ENCODE measurements at regions not wholly inside any gene's neighbourhood (a gene's known extent, or its start where the extent isn't known, plus 50 kb on each side); places are given as distances from the start of the nearest gene placed in this dataset.

DNA sequence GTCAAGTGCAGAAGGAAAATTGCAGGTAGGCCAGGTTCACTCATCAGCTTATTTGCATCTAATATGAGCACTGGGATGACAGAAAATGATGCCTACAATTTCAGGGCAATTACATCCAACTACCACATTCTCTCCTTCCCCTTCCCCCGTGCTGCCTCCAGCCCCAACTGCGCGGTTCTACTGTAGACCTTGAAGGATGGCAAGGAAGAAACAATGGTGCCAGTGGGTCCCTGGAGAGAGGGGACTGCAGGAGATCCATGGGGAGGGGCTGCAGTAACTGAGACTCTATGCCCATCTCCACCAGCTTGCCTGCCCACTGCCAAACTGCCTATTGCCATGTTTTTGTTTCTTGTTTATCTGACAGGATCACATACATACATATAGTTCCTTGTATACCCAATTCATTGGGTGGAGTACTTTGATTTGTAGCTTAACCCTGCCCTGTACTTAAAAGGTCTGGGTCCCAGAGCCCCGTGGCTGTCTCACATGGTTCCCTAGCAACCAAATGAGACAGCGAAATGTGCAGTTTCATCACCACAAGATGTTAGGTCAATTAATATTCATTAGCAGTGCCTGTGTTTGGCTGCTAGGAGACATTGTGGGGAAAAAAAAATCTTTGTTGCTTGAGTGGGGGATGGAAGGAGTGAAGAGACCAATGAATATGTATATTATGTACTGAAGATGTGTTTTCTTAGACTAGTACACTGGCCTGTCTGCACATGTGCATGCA, 253.5 kb upstream of the PLET1 start:
- Histone ChIP-seq H3K9me3 (ENCODE audit: control insufficient read depth, insufficient read depth, low read length) (no peaks in the 10 kb centered on the region), H3K4me3 (ENCODE audit: low read length) (no peak overlapping the region), H3K36me3 (ENCODE audit: control insufficient read depth, insufficient read depth, low read length) (no peaks in the 10 kb centered on the region), H3K4me1 (ENCODE audit: control insufficient read depth, insufficient read depth, low read length) (no peaks in the 10 kb centered on the region), H3K27ac (ENCODE audit: low read length) (no peak overlapping the region), H3K27me3 (ENCODE audit: control insufficient read depth, insufficient read depth, low read length) (no peaks in the 10 kb centered on the region)
- TF ChIP-seq, protein P1, sequence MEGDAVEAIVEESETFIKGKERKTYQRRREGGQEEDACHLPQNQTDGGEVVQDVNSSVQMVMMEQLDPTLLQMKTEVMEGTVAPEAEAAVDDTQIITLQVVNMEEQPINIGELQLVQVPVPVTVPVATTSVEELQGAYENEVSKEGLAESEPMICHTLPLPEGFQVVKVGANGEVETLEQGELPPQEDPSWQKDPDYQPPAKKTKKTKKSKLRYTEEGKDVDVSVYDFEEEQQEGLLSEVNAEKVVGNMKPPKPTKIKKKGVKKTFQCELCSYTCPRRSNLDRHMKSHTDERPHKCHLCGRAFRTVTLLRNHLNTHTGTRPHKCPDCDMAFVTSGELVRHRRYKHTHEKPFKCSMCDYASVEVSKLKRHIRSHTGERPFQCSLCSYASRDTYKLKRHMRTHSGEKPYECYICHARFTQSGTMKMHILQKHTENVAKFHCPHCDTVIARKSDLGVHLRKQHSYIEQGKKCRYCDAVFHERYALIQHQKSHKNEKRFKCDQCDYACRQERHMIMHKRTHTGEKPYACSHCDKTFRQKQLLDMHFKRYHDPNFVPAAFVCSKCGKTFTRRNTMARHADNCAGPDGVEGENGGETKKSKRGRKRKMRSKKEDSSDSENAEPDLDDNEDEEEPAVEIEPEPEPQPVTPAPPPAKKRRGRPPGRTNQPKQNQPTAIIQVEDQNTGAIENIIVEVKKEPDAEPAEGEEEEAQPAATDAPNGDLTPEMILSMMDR (IDR thresholded peaks at IDR 0.05), result no peak
- 64% methylated on average over 4 of the region's 5 CpGs for WGBS (ENCODE audit: insufficient coverage)
- no peaks in the 10 kb centered on the region for H3K9me3 Mint-ChIP-seq
- ATAC-seq, result no peak
- peaks cover 6 to 15% of the 10 kb centered on the region in 2 donors for H3K27me3 Mint-ChIP-seq (ENCODE audit: low read depth in 2 of 2)
- DNase-seq, result no peak
- H3K27ac Mint-ChIP-seq, result no peak overlapping the region
- H3K4me1 Mint-ChIP-seq, result peaks cover 0 to 6% of the 10 kb centered on the region in 2 donors
- no peak overlapping the region for H3K4me3 Mint-ChIP-seq
- intact Hi-C loops (cut with micrococcal nuclease), result no loop called here
- no peaks in the 10 kb centered on the region for H3K36me3 Mint-ChIP-seq

DNA sequence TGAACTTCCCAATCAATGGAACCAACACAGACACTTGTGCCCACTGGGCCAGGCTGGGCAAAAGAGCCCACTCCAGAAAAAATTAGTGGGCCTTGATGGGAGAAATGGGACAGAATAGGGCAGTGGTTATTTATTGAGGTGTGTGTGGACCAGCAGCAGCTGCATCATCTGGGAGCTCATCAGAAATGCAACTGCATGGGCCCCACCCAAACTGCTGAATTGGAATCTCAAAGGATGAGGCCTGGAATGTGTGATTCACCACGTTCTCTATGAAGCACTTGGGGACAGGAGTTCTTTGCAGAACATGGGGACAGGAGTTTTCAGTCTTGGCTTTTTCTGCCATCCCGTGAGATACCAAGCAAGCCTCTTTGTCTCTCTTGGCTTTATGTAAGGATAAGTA, 255.6 kb upstream of the PLET1 start:
- DNase-seq (no peak), ATAC-seq (no peak)
- Mint-ChIP-seq H3K9me3 (no peaks in the 10 kb centered on the region), H3K4me1 (peaks cover 0 to 21% of the 10 kb centered on the region in 2 donors), H3K27me3 (ENCODE audit: low read depth in 2 of 2) (peaks cover 0 to 11% of the 10 kb centered on the region in 2 donors), H3K4me3 (no peak overlapping the region), H3K36me3 (no peaks in the 10 kb centered on the region), H3K27ac (peak overlapping the region in 1 of 2 donors; percentile 15)
- intact Hi-C loops (cut with micrococcal nuclease), result no loop called here
- TF ChIP-seq, protein P1 (IDR thresholded peaks at IDR 0.05), result no peak
- Histone ChIP-seq H3K4me1 (ENCODE audit: control insufficient read depth, insufficient read depth, low read length) (no peaks in the 10 kb centered on the region), H3K9me3 (ENCODE audit: control insufficient read depth, insufficient read depth, low read length) (no peaks in the 10 kb centered on the region), H3K4me3 (ENCODE audit: low read length) (no peak overlapping the region), H3K27ac (ENCODE audit: low read length) (no peak overlapping the region), H3K27me3 (ENCODE audit: control insufficient read depth, insufficient read depth, low read length) (no peaks in the 10 kb centered on the region), H3K36me3 (ENCODE audit: control insufficient read depth, insufficient read depth, low read length) (no peaks in the 10 kb centered on the region)
- WGBS (ENCODE audit: insufficient coverage), result 71% methylated on average over 1 of the region's 2 CpGs

DNA sequence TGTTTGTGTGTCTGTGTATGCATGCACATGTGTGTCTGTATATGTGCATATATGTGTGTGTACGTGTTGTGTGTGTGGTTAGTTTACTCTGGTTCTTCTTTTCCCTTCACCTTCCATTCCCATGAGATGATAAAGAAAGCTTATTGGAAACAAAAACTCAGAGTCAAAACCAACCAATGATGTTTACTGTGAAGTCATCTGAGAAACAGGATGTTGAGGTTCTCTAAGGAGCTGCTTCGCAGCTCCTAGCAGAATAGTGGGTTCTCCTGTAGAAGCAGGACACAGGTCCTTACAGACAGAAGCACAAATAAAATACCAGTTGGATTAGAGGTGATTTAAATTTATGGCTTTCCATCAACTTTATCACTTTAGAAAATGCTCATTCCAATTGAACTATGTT, 256.1 kb upstream of the PLET1 start:
- intact Hi-C loops (cut with micrococcal nuclease), result no loop called here
- Histone ChIP-seq H3K4me3 (ENCODE audit: low read length) (no peak overlapping the region), H3K9me3 (ENCODE audit: control insufficient read depth, insufficient read depth, low read length) (no peaks in the 10 kb centered on the region), H3K27ac (ENCODE audit: low read length) (no peak overlapping the region), H3K27me3 (ENCODE audit: control insufficient read depth, insufficient read depth, low read length) (no peaks in the 10 kb centered on the region), H3K36me3 (ENCODE audit: control insufficient read depth, insufficient read depth, low read length) (no peaks in the 10 kb centered on the region), H3K4me1 (ENCODE audit: control insufficient read depth, insufficient read depth, low read length) (no peaks in the 10 kb centered on the region)
- 0% methylated on average over 1 of the region's 2 CpGs for WGBS (ENCODE audit: insufficient coverage)
- peaks cover 0 to 11% of the 10 kb centered on the region in 2 donors for H3K27me3 Mint-ChIP-seq (ENCODE audit: low read depth in 2 of 2)
- H3K27ac Mint-ChIP-seq, result peak overlapping the region in 1 of 2 donors; percentile 15
- H3K36me3 Mint-ChIP-seq, result no peaks in the 10 kb centered on the region
- TF ChIP-seq, protein P1 (IDR thresholded peaks at IDR 0.05), result no peak
- no peak for DNase-seq
- ATAC-seq, result peak in 1 of 3 donors; percentile 35
- peak overlapping the region; percentile 28 for H3K4me3 Mint-ChIP-seq
- peaks cover 0 to 22% of the 10 kb centered on the region in 2 donors for H3K4me1 Mint-ChIP-seq
- H3K9me3 Mint-ChIP-seq, result no peaks in the 10 kb centered on the region

DNA sequence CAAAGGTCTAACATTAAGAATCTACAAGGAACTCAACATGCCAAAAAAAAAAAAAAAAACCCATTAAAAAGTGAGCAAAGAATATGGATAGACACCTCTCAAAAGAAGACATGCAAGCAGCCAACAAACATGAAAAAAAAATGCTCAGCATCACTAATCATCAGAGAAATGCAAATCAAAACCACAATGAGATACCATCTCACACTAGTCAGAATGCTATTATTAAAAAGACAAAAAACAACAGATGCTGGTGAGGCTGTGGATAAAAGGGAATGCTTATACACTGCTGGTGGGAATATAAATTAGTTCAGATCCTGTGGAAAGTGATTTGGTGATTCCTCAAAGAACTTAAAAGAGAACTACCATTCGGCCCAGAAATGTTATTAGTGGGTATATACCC, 257.7 kb upstream of the PLET1 start:
- Histone ChIP-seq H3K9me3 (ENCODE audit: control insufficient read depth, insufficient read depth, low read length) (no peaks in the 10 kb centered on the region), H3K27me3 (ENCODE audit: control insufficient read depth, insufficient read depth, low read length) (no peaks in the 10 kb centered on the region), H3K36me3 (ENCODE audit: control insufficient read depth, insufficient read depth, low read length) (no peaks in the 10 kb centered on the region), H3K4me1 (ENCODE audit: control insufficient read depth, insufficient read depth, low read length) (no peaks in the 10 kb centered on the region), H3K27ac (ENCODE audit: low read length) (no peak overlapping the region), H3K4me3 (ENCODE audit: low read length) (no peak overlapping the region)
- TF ChIP-seq, protein P1 (IDR thresholded peaks at IDR 0.05), result no peak
- H3K4me3 Mint-ChIP-seq, result no peak overlapping the region
- ATAC-seq (no peak), DNase-seq (no peak)
- H3K27me3 Mint-ChIP-seq (ENCODE audit: low read depth in 2 of 2), result peaks cover 0 to 12% of the 10 kb centered on the region in 2 donors
- no peaks in the 10 kb centered on the region for H3K36me3 Mint-ChIP-seq
- H3K9me3 Mint-ChIP-seq, result no peaks in the 10 kb centered on the region
- no CpG with 5 or more reads among the region's 1 CpG for WGBS (ENCODE audit: insufficient coverage)
- intact Hi-C loops (cut with micrococcal nuclease), result no loop called here
- peaks cover 0 to 22% of the 10 kb centered on the region in 2 donors for H3K4me1 Mint-ChIP-seq
- H3K27ac Mint-ChIP-seq, result no peak overlapping the region

All from natural killer cell (primary cell).